Spleen (tissue), 7 donors: ENCODE measurements at regions not wholly inside any gene's neighbourhood (a gene's known extent, or its start where the extent isn't known, plus 50 kb on each side); places are given as distances from the start of the nearest gene placed in this dataset.

ENCODE experiments used
- CTCF ChIP-seq, 11 experiments: fragments of 200-600 bp in 7 of 11; fragments of 450-650 bp in 4 of 11; sonication (generic) in 4 of 11; IDR thresholded peaks in 8 of 11; conservative IDR thresholded peaks in 3 of 11; 1 replicate in 7 of 11; 2 replicates in 4 of 11; pipeline versions ENCODE4 v1.4.0 to v1.8.0; 2016 to 2021; ENCODE audit warnings: antibody characterized with exemption in 11 of 11, inconsistent platforms in 4 of 11, mild to moderate bottlenecking in 1 of 11
- POLR2A ChIP-seq, 3 donors: fragments of 450-650 bp; IDR thresholded peaks; one replicate each; pipeline ENCODE4 v1.5.1; 2017; ENCODE audit warnings: antibody characterized with exemption in 3 of 3, mild to moderate bottlenecking in 1 of 3
- donor health status: DM: no; HTN: no; CAD: no; lungs with moderate emphysema.
- donor health status: DM: no; HTN: no; CAD: no.
- donor health status: DM: no; HTN: no; CAD: no.

GRCh38 chr10:123229927-123230630 lies 75.9 kb downstream of the BUB3 start:
- TF ChIP-seq POLR2A (IDR thresholded peaks at IDR 0.05) (no peak), CTCF (IDR thresholded peaks at IDR 0.05 in 8 of 11, conservative IDR thresholded peaks at IDR 0.05 in 3 of 11) (no peak)
